ENCODE measurements at regions not wholly inside any gene's neighbourhood (a gene's known extent, or its start where the extent isn't known, plus 50 kb on each side); places are given as distances from the start of the nearest gene placed in this dataset.

DNA sequence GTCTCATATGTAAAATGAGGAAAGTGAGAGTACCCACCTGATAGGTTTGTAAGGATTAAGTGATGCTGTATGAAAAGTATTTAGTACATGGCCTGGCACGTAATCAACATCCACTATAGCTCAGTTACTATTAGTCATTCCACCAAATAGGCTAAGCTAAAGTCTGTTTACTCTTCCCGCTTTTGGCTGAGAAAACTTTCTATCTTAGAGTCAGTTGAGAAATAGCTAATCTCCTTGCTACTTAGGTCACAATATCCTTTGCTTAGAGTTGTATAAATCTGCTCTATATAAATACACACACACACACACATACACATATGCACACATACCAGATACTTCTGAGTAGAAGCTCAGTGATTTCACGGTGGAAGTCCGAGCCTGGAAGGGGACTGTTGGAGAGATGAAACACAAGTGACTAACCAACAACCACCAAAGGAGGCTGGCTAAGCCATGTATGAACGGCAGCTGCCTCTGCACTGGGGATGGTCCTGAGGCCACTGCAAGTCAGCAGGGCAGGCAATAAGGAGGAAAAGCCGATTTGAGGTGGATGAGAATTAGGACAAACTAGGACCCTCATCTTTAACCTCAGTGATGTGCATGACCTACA lies 104.6 kb upstream of the EPHA4 start:
- no peak for TF ChIP-seq CTCF (conservative IDR thresholded peaks at IDR 0.05; ENCODE audit: low read depth, low read length)
- TF ChIP-seq EZH2 (IDR thresholded peaks at IDR 0.05; ENCODE audit: low read length, unreplicated experiment), result no peak
- TF ChIP-seq EZH2phosphoT487 (IDR thresholded peaks at IDR 0.05; ENCODE audit: borderline replicate concordance, low read length), result no peak
